ENCODE measurements at regions not wholly inside any gene's neighbourhood (a gene's known extent, or its start where the extent isn't known, plus 50 kb on each side); places are given as distances from the start of the nearest gene placed in this dataset.

GRCh38 chr3:177802151-177802900, 605.0 kb upstream of the TBL1XR1 start:
- Histone ChIP-seq H3K9ac (no peak overlapping the region), H3K27ac (peak overlapping the region; percentile 96), H3K9me3 (ENCODE audit: control insufficient read depth, low read length) (peaks cover 12% of the 10 kb centered on the region), H3K27me3 (ENCODE audit: control insufficient read depth, insufficient read depth, low read length) (no peaks in the 10 kb centered on the region), H3K36me3 (ENCODE audit: control insufficient read depth, insufficient read depth, low read length) (peaks cover 4% of the 10 kb centered on the region), H3K4me1 (peaks cover 51% of the 10 kb centered on the region), H3K79me2 (no peaks in the 10 kb centered on the region), H3K4me2 (ENCODE audit: low read length) (no peak overlapping the region), H3K4me3 (ENCODE audit: low read depth, low read length) (no peak overlapping the region), H2AFZ (peak overlapping the region; percentile 52)
- no peak for TF ChIP-seq CTCF (IDR thresholded peaks at IDR 0.05)

- peak overlapping the region; percentile 96 for H3K27ac ChIP-seq
- H3K27me3 ChIP-seq (ENCODE audit: control insufficient read depth, insufficient read depth, low read length), result no peaks in the 10 kb centered on the region
- H3K4me1 ChIP-seq, result peaks cover 51% of the 10 kb centered on the region
- TF ChIP-seq CTCF (IDR thresholded peaks at IDR 0.05), result no peak
- peaks cover 4% of the 10 kb centered on the region for H3K36me3 ChIP-seq (ENCODE audit: control insufficient read depth, insufficient read depth, low read length)
- no peak overlapping the region for H3K4me2 ChIP-seq (ENCODE audit: low read length)
- H3K9ac ChIP-seq, result no peak overlapping the region
- peak overlapping the region; percentile 52 for H2AFZ ChIP-seq
- H3K4me3 ChIP-seq (ENCODE audit: low read depth, low read length), result no peak overlapping the region
- no peaks in the 10 kb centered on the region for H3K79me2 ChIP-seq
- peaks cover 12% of the 10 kb centered on the region for H3K9me3 ChIP-seq (ENCODE audit: control insufficient read depth, low read length)
Observed at GRCh38 chr3:177803500-177803899, 606.2 kb upstream of the TBL1XR1 start.

- Histone ChIP-seq H3K4me2 (ENCODE audit: low read length) (no peak overlapping the region), H3K27ac (peak overlapping the region; percentile 96), H3K9me3 (ENCODE audit: control insufficient read depth, low read length) (peaks cover 12% of the 10 kb centered on the region), H3K79me2 (no peaks in the 10 kb centered on the region), H3K4me3 (ENCODE audit: low read depth, low read length) (no peak overlapping the region), H3K9ac (no peak overlapping the region), H3K4me1 (peaks cover 51% of the 10 kb centered on the region), H3K27me3 (ENCODE audit: control insufficient read depth, insufficient read depth, low read length) (no peaks in the 10 kb centered on the region), H3K36me3 (ENCODE audit: control insufficient read depth, insufficient read depth, low read length) (peaks cover 4% of the 10 kb centered on the region), H2AFZ (no peak overlapping the region)
- TF ChIP-seq CTCF (IDR thresholded peaks at IDR 0.05), result no peak
Observed at GRCh38 chr3:177804032-177804431, 606.8 kb upstream of the TBL1XR1 start.

GRCh38 chr3:177804646-177805045, 607.4 kb upstream of the TBL1XR1 start:
- H3K36me3 ChIP-seq (ENCODE audit: control insufficient read depth, insufficient read depth, low read length), result peaks cover 4% of the 10 kb centered on the region
- no peak overlapping the region for H3K4me3 ChIP-seq (ENCODE audit: low read depth, low read length)
- H3K79me2 ChIP-seq, result no peaks in the 10 kb centered on the region
- no peak overlapping the region for H3K4me2 ChIP-seq (ENCODE audit: low read length)
- H3K9ac ChIP-seq, result no peak overlapping the region
- H3K4me1 ChIP-seq, result peaks cover 53% of the 10 kb centered on the region
- no peaks in the 10 kb centered on the region for H3K27me3 ChIP-seq (ENCODE audit: control insufficient read depth, insufficient read depth, low read length)
- H3K9me3 ChIP-seq (ENCODE audit: control insufficient read depth, low read length), result peaks cover 12% of the 10 kb centered on the region
- no peak for TF ChIP-seq CTCF (IDR thresholded peaks at IDR 0.05)
- no peak overlapping the region for H2AFZ ChIP-seq
- H3K27ac ChIP-seq, result peak overlapping the region; percentile 96
